Limb (tissue), 2 donors: ENCODE measurements at regions not wholly inside any gene's neighbourhood (a gene's known extent, or its start where the extent isn't known, plus 50 kb on each side); places are given as distances from the start of the nearest gene placed in this dataset.
"Not testable (repeated sequence)": the region's sequence is repeated elsewhere in the genome, so short reads cannot be mapped to it uniquely, and the experiment has no call there.

ENCODE experiments used
- DNase-seq, 2 donors: peaks; one replicate each; pipeline ENCODE4 v3.0.0-alpha.2; 2016; ENCODE audit errors: extremely low spot score in 2 of 2

DNA sequence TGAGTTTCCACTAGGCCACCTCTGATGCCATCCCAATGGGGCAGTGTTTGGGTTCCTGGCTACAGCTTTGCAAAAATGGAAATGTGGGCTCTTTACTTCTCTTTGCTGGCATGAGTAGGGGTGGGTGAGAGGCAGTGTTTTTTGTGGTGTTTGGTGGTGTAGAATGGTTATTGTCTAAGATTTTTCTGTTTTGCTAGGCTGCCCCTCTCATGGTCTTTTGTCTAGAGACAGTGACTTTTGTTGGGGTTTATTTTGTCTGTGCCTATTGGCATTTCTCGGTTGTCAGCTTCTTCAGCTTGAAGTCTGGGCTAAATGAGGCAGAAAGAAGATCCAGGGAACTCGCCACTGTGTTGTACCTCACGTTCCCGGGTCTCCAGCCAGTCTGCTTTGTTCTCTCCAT, 112.1 kb downstream of the CENPF start:
- DNase-seq = no peak

GRCh38 chr1:214717351-214717750, 114.4 kb downstream of the CENPF start:
- DNase-seq = no peak

GRCh38 chr1:214718724-214719123, 115.7 kb downstream of the CENPF start:
- no peak for DNase-seq

GRCh38 chr1:214719207-214719606, 116.2 kb downstream of the CENPF start:
- DNase-seq = no peak

- DNase-seq = no peak
Measured at GRCh38 chr1:214720561-214720960, 117.6 kb downstream of the CENPF start.

DNA sequence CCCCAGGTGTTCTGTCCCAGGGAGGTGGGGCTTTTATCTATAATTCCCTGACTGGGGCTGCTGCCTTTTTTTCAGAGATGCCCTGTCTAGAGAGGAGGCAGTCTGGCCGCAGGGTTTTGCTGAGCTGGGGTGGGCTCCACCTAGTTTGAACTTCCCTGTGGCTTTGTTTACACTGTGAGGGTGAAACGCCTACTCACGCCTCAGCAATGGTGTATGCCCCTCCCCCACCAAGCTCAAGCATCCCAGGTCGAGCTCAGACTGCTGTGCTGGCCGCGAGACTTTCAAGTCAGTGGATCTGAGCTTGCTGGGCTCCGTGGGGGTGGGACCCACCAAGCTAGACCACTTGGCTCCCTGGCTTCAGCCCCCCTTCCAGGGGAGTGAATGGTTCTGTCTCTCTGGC, 124.3 kb downstream of the CENPF start:
- no peak for DNase-seq

DNA sequence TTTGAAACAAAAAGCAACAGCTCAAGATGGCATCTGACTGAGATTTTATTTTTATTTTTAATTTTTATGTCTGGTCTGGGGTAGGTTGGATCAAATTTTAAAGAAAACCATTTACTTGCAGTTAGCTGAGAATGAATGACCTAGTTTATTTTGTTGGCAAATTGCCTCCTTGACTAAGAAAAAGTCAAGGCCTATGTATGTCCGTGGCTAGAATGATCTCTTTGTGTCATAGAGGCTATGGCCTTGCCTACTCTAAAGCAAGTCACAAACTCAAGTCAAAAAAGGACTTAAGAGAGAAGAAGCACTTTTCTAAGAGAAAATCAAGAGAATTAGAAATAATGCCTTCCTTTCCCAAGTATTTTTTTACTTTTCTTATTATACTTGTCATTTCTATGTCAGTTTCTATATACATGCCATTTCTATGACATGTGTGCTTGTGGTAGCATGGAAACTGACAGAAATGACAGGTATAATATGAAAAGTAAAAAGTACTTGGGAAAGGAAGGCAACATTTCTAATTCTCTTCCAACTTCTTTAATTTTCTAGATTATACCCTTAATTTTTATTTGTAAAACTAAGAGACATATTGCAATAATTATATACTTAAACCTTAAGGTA, 136.7 kb downstream of the CENPF start:
- peak in 1 of 2 donors; percentile 8 for DNase-seq

DNA sequence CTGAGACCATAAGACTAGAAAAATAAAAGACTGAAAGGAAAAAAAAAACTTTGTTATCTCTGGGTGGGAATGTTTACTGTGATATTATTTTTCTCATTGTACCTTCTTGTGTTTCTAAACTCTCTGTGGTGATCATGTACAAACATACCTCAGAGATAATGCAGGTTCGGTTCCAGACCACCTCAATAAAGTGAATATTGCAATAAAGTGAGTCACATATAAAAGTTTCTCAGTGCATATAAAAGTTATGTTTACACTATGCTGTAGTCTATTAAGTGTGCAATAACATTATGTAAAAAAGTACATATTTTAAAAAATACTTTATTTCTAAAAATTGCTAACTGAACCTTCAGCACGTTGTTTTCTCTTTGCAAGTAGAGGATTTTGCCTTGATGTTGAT, 137.5 kb downstream of the CENPF start:
- no peak for DNase-seq

DNA sequence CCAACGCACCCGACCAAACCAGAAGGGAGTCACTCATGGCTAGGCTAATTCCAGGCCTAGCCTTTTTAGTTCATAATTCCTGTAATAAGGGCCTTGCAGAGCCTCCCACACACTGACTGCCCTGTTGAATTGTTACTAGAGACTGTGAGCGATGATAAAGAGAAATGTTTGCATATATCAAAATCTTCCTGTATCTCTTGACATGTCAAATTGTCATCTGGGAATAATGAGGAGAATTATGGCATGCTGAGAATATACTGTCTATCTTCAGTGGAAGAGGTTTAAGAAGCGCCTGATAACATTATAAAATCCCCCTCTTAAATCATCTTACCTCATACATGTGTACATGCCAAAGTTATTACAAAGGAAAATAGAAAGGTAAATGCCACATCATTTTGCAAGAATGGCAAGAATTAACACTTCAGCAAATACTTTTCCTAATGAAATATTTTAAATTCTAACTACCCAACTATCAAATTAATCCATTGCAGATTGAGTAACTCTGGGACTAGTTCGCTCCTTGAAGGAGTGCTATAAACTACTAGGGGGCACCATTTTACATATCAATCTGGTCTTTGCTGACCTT, 144.1 kb downstream of the CENPF start:
- DNase-seq = no peak

DNA sequence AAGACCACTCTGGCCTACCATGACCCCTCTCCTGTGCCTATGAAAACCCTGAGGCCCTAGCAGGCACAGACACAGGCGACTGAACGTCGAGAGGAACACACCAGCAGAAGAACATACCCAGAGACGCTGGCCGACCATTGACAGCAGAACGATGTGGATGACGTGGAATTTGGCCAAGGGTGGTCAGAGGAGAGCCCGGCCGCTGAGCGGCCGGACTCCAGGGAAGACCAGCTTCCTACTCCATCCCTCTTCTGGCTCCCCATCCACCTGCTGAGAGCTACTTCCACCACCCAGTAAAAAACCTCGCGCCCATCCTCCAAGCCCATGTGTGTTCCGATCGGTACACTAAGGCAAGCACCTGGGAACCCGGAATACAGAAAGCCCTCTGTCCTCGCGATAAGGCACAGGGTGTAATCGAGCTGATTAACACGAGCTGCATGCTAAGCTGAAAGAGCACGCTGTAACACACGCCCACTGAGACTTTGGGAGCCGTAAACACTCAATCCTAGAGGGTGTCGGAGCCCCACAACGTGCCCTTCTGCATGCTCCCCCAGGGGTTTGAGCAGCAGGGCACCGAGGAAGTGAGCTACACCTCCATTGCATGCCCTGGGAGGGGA, 150.3 kb downstream of the CENPF start:
- no peak for DNase-seq

GRCh38 chr1:214761030-214761429, 158.0 kb downstream of the CENPF start:
- no peak for DNase-seq

GRCh38 chr1:214762902-214763301, 159.9 kb downstream of the CENPF start:
- no peak for DNase-seq

DNA sequence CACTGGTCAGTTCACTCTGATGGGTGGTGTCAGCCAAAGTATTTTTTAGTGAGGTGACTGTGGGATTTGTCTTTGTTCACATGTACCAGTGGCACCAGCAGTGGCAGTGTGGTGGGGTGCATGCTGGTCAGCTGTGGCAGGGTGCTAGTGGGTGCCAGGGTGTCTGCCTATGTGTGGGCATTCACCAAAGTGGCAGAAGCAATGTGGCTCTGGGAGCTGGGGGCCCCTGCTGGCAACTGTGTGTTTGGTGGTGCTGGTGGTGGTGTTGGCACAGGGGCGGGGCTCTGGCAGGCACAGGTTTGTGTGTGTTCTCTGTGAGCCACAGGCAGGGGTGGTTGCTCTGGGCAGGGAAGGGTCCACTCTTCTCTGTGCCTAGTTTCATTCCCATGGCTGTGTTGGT, 161.5 kb downstream of the CENPF start:
- DNase-seq = no peak

DNA sequence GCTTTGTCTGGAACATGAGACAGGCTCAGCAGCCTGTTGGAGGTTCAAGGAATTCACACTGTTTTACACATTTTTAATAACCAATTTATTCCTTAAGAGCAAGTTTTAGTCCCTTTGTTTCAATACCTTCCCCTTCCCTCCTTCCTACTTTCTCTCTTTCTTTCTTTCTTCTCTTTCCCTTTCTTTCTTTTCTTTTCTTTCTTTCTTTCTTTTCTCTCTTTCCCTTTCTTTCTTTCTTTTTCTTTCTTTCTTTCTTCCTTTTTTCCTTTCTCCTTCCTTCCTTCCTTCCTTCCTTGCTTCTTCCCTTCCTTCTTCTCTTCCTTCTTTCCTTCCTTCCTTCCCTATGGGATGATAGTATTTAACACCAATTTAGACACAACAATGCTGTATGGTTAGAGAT, 164.2 kb downstream of the CENPF start:
- DNase-seq = no peak

DNA sequence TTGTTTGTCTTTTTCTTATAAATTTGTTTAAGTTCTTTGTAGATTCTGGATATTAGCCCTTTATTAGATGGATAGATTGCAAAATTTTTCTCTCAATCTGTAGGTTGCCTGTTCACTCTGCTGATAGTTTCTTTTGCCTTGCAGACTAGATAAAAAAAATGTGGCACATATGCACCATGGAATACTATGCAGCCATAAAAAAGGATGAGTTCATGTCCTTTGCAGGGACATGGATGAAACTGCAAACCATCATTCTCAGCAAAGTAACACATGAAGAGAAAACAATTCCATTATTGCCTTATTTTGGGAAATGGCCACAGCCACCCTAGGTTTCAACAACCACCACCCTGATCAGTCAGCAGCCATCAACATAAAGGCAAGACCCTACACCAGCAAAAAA, 166.7 kb downstream of the CENPF start:
- not testable (repeated sequence) for DNase-seq

DNA sequence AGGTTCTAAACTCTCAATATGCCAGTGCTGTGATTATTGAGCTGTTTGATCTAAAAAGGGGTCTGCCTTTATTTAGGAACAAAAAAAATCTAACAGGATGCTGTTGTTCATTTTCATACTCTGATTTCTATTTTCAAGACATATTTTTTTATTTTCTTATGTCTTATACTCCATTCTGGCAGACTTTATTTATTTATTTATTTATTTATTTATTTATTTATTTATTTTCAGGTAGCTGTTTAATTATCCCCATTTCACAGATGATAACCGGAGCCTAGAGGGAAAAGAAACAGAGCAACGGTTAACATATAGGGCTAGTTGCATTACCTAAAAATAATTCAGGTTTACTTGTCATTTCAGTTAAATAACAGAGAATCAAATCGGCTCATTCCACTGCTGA, 174.4 kb downstream of the CENPF start:
- DNase-seq = no peak

- no peak for DNase-seq
Measured at GRCh38 chr1:214791961-214792360, 189.0 kb downstream of the CENPF start.

DNA sequence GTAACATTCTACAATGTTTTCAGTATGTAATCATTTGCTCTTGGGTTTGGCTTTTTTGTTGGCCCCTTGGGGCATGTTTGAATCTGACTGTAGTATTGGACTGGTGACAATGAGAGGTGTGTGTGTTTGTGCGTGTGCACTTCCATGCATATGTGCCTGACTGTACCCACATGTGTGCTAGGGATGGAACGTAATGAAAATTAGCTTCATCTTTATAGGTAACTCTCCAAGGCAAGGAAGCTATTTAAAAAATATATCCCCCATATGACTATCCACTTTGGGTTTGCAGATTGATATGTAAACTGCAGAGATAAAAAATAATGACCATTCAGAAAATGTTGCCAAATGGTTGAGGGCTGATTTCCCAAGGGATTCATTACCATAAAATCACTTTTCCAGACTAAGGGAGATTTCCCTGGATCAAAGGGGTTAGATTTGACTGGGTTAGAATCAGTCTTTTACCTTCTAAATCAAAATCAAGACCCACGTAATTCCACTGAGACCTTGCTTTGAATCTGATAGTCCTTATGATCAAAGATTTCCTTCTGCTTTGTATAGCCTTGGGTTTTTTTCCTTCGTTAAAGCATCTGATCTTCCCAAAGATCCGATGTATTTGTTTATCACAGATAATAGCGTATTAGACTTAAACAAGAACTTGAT, 189.7 kb downstream of the CENPF start:
- no peak for DNase-seq

- no peak for DNase-seq
Measured at GRCh38 chr1:214793708-214794107, 190.7 kb downstream of the CENPF start.

DNA sequence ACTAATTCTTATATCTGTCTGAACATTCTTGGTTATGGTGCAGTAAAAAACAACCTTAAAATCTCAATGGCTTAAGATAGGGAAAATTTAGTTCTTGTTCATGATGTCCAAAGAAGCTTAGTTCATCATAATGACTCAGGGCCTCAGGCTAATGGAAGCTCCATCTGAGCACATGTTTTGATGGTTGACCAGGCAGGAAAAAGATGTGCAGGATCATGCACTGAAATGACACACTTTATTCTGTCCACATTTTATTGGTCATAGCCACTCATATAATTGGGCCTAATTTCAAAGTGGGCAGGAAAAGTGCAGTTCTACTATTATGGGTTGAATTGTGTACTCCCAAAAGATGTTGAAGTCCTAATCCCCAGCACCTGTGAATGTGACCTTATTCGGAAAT, 198.2 kb downstream of the CENPF start:
- no peak for DNase-seq

- DNase-seq = no peak
Measured at GRCh38 chr1:214808845-214809460, 206.0 kb downstream of the CENPF start.

- DNase-seq = no peak
Measured at GRCh38 chr1:214816603-214817002, 213.6 kb downstream of the CENPF start.
